ENCODE measurements at regions not wholly inside any gene's neighbourhood (a gene's known extent, or its start where the extent isn't known, plus 50 kb on each side); places are given as distances from the start of the nearest gene placed in this dataset.

DNA sequence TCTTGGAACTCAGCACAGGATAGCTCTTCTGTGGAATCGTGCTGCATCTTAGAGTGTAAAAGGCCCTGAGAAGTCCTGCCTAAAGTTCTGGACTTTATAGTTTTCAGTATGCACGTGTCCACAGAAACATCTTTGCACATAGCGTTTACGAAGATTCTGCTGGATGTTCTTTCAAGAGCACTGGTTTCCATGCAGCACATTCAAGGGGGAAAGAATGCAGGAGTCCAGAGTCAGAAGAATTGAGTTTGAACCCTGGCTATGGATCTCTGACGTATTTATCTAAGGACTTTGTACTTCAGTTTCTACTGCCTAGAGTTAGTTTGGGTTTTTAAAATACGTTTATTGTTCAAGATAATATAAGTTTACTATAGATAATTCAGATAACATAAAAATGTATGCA, 282.8 kb upstream of the ZMIZ1 start:
- in situ Hi-C loops (cut with HindIII; ENCODE audit: low pct_unique_long_range_greater_than_20kb, low sequenced_read_pairs), result no loop called here
- no peak for DNase-seq (ENCODE audit: low read depth, low spot score)

DNA sequence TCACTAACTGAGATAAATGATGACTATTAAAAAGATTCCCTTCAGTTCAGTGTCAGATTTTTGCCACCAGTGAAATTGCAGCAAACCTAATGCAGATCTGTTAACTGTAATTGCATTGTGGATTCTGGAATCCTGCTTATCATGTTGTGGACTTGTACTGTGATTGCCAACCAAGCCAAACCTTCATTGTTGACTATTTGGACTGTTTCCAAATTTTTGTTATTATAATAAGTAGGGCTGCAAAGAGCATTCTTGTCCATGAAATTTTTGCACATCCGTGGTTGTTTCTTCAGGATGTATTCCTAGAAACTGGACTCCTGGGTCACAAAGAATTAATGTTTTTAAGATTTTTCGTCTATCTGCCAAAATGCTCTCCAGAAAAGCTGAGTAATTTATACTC, 281.6 kb upstream of the ZMIZ1 start:
- DNase-seq (ENCODE audit: low read depth, low spot score), result no peak
- in situ Hi-C loops (cut with HindIII; ENCODE audit: low pct_unique_long_range_greater_than_20kb, low sequenced_read_pairs), result no loop called here

DNA sequence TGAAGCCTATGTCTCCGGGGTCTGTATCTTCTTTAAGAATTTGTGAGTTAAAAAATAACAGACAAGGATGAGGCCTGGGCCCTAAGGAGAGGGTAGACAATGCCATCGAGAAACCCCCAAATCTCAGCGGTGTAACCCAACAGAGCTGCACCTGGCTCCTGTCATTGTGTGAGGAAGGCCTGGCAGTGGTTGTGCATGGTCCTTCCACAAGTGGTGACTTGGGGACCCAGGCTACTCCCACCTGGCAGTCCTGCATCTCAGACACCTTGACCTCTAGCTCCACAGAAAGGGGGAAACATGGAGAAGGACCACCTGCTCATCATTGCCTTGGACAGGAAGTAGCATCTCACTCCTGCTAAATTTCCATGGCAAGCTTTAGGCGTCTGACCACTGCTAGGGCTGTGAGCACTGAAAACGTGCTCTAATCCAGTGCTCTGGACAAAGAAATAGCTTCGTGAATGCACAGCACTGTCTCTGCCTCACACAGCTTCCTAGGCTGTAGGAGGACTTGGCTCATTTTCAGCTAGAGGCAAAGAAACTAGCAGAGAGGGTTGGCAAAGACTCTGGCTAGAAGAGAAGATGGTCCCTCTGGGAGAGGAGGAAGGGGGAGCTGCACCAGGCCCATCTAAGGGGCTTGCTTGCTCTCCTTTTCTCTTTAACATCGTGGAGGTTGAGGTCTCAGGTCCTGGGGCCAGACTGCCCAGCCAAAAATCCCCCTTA, 273.9 kb upstream of the ZMIZ1 start:
- DNase-seq (ENCODE audit: low read depth, low spot score), result no peak
- in situ Hi-C loops (cut with HindIII; ENCODE audit: low pct_unique_long_range_greater_than_20kb, low sequenced_read_pairs), result no loop called here

DNA sequence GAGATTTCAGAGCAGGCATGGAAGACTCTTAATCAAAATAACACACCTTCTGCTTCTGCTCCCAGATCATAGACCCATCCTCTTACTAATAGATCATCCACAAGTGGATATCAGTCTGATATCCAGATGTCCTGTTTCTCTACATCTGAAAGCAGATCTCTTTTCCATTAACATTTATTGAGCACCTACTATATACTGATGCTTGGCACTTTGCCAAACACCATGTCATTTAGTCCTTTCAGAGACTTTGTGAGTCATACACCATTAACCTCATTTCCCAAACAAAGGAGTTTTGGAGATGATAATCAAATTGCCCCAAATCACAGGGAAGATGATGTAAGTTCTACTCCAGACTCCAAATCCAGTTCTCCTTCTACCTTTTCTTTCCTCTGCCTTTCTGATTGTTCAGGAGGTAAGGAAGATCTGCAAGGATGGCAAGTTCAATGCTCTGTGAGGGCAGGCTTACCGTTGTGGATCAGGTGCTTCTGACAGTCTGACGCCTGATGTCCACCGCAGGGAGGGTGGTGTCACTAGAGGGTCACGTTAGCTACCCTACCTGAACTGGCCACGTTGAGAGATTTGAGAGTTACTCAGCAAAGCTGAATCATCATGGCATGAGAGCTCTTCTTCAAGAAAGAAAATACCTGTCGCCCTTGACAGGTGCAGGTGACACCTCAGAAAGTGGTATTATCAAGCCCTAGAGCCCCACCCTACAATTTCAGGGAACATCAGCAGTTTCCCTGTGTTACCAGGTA, 269.6 kb upstream of the ZMIZ1 start:
- DNase-seq (ENCODE audit: low read depth, low spot score), result no peak
- in situ Hi-C loops (cut with HindIII; ENCODE audit: low pct_unique_long_range_greater_than_20kb, low sequenced_read_pairs), result no loop called here

DNA sequence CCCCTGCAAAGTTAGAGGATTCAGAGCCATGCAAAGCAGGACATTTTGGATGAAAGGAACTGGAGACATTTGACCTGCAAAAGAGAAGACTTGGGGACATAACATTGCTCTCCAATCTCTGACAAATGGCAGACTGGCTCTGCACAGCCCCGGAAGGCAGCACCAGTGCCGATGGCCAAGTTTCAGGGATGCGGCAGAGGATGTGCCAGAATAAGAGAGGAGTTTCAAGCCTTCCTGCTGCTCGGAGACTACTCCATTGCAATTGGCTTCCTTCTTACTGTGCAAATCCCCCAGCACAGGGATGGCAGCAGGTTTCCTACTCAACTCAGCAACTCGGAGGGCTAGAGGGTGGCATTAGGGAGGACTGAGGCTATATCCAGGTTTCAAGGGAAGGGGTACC, 268.8 kb upstream of the ZMIZ1 start:
- DNase-seq (ENCODE audit: low read depth, low spot score), result no peak
- in situ Hi-C loops (cut with HindIII; ENCODE audit: low pct_unique_long_range_greater_than_20kb, low sequenced_read_pairs), result no loop called here

DNA sequence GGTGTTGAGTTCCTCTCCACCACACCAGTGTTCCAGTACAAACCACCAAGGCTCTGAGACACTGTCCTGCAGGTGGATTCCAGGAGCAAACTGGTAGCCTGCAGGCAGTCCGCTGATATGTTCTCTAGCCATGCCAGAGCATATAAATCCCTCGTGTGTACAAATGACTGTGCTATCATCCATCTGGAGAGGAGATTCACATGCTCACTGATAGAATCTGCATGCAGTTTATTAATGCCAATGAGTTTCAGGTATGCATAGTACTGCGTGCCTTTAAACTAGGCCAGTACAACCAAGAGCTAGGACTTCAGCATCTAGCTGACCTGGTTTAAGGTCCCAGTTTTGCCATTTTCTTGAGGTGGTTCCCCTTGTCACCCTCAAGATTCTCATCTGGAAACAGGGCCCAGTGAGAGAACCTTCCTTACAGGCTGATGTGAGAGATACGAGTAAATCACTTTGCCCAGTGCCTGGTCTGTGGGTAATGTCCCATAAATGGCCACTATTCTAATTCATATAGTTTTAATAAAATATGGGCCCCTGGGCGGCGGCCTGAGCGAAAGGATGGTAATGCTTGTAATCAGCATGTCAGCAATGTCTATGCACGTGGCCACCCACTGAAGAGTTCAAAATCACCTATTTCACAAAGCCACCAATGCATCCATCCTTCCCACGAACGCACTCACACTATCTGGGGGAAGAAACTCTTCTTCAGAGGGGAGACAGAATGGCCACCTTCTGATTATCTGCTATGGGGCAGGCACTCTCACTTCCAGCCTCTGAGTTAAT, 268.0 kb upstream of the ZMIZ1 start:
- in situ Hi-C loops (cut with HindIII; ENCODE audit: low pct_unique_long_range_greater_than_20kb, low sequenced_read_pairs), result no loop called here
- DNase-seq (ENCODE audit: low read depth, low spot score), result no peak

DNA sequence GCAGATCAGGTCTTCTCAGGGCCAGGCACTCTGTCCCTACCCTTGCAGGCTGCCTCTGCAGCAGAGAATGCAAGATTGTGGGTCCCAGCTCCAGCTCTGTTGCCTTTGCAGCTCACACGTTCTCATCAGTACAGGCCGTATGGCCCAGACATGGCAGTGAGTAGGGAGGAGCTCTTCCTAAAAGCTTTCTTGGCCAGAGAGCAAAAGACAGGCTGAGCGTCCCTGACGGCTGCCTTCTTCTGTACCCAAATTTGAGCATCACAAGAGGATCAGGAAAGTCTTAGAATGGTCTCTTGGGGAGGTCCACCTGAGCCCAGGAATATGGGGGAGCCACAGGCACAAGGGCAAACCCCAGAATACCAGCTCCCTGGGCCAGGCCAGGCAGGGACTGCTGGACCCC, 266.3 kb upstream of the ZMIZ1 start:
- in situ Hi-C loops (cut with HindIII; ENCODE audit: low pct_unique_long_range_greater_than_20kb, low sequenced_read_pairs), result no loop called here
- DNase-seq (ENCODE audit: low read depth, low spot score), result no peak

DNA sequence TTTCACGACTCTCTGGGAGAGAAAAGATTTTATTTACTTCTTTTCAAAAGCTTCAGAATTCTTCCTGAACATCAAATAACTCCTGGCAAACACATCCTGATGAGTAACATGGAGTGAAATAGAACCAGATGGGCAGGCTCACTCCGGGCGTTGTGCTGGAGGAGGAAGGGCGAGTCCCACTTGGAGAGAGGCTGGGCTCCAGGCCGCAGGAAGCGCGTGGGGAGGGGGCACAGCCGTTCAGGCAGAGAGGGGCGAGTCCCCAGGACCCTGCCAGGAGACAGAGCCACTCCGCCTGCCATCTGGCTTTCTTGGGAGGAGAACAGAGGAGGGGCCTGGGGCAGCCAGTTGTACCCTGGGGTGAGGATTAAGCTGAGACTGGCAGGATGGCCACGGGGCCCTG, 265.9 kb upstream of the ZMIZ1 start:
- in situ Hi-C loops (cut with HindIII; ENCODE audit: low pct_unique_long_range_greater_than_20kb, low sequenced_read_pairs), result no loop called here
- no peak for DNase-seq (ENCODE audit: low read depth, low spot score)

DNA sequence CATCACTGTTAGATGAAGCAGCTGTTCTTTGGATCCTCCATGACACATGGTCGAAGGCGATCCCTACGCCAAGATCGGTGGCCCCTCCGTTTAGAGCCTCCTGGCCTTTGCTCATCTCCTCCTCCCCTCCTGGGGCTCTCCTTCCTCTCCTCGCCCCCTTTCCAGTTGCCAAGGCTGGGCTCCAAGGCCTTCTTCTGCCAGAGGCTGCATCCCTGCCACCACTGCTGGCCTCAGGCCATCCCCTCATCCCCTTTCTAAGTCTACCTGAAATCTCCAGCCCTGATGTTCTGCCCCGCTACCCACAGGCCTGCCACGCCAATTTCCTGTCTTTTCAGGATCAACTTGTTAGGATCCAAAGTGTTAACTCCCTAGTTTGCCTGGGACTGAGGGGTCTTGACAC, 265.1 kb upstream of the ZMIZ1 start:
- DNase-seq (ENCODE audit: low read depth, low spot score), result no peak
- in situ Hi-C loops (cut with HindIII; ENCODE audit: low pct_unique_long_range_greater_than_20kb, low sequenced_read_pairs), result no loop called here

DNA sequence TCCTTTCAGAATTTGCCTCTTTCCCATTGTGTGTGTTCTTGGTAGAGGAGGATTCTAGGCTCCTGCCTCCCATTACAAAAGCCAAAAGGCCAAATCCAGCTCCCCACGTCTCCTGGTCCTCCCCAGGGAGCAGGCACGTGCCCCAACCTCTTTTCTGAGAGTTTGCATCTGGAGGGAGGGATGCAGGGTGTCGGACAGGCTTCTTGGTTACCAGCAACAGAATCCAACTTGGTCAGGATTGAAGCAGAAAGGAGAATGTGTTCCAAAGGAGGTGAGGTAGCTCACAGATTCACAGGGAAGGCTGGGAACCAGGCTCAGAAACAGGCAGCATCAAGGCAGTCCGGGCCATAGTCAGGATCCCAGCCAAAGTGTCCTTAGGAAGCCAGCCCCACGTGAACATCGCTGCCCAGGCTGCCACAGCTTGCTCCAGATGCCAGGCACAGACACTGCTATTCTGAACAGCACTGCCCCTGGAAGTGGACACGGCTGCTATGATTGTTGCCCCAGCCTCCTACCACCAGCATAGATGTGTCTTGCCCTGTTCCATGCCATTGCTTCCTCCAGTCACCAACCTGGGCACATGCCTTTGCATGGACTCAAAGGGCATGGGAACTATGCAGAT, 264.2 kb upstream of the ZMIZ1 start:
- no peak for DNase-seq (ENCODE audit: low read depth, low spot score)
- in situ Hi-C loops (cut with HindIII; ENCODE audit: low pct_unique_long_range_greater_than_20kb, low sequenced_read_pairs), result no loop called here

DNA sequence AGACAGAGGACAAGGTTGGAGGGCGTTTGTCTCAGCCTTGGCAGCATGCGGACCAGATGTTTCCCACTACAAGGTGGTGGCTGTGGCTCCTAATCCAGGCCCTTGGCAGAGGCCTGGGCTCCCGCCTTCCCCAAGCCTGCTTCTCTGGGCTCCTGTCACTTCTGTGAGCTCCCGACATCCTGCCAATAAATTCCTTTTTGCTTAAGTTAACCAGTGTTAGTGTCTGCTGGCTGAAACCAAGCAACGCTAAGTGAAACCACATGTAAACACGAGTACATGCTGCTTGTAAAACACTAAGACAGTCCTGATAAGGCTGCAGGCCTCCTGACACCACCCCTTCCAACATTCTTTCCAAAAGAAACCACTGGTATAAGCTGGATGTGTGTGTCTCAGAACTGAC, 263.6 kb upstream of the ZMIZ1 start:
- no peak for DNase-seq (ENCODE audit: low read depth, low spot score)
- in situ Hi-C loops (cut with HindIII; ENCODE audit: low pct_unique_long_range_greater_than_20kb, low sequenced_read_pairs), result no loop called here

DNA sequence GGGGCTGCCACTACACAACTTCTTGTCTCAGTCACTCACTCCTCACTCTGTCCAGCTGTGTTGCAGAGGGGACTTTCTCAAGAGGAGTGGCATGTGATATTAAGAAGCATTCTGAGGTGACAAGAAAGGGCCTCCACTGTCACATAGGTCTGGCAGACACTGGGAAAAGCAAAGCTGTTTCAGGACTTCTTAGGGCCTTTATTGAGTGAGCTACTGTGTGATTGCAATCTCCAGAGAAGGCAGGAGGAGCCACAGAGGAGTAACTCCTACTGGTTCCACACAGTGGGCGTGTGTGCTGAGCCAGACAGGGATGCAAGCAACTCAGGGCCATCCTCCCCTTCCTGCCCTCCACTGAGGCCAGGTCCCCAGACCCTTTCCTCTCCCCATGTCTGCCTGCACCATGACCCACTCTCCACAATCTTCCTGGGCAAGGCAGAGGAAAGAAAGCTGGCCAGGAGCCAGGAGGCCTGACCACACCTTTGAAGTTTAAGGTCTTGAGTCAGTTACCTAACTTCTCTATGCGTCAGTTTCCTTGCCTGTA, 262.0 kb upstream of the ZMIZ1 start:
- in situ Hi-C loops (cut with HindIII; ENCODE audit: low pct_unique_long_range_greater_than_20kb, low sequenced_read_pairs), result no loop called here
- DNase-seq (ENCODE audit: low read depth, low spot score), result no peak

DNA sequence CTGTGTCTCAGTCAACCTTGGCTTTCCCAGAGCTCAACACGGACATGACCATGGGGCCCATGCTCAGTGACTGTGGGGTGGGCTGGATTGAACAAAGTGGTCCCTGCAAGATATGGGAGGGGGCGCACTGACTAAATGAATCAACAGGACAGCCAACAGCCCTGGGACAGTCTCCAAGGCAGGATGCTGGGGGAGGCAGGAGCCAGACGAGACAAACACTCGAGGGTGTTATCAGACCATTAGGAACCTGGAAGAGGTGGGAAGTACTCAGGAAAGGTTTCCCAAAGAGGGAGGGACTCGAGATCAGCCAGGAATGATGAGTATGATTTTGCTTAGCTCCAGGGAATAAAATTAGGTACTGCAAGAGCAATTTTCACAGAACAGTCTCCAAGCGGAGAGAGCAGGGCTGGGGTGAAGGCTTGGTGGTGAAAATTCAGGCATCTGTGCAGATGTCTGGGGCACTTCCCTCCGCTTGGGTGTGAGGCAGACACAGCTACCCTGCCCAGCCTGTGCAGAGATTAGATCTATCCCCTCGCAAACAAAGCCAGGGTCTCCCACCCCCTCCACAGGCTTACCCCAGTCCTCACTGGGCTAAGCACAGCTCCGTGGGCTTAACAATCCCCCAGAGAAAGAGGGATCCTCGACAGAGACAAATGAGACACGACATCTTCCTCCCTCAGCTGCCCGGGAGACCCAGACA, 261.1 kb upstream of the ZMIZ1 start:
- DNase-seq (ENCODE audit: low read depth, low spot score), result no peak
- in situ Hi-C loops (cut with HindIII; ENCODE audit: low pct_unique_long_range_greater_than_20kb, low sequenced_read_pairs), result no loop called here

DNA sequence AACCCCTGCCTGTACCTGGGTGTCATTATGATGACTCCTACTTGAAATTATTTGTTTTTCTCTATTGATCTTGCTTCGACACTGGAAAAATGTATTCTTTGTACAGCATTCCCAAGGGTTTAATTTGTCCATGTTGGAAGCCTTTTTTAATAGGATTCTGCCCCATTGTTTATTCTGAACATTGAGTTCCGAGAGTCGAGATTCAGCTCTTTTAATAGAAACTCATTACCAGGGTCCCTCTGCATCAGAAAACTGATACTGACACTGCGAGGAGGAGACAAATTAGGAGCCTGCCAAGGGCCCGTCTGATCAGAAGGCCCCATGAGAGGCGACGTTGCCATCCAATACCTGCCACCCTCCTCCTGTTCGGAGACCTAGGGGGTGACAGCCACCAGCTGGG, 260.5 kb upstream of the ZMIZ1 start:
- in situ Hi-C loops (cut with HindIII; ENCODE audit: low pct_unique_long_range_greater_than_20kb, low sequenced_read_pairs), result no loop called here

DNA sequence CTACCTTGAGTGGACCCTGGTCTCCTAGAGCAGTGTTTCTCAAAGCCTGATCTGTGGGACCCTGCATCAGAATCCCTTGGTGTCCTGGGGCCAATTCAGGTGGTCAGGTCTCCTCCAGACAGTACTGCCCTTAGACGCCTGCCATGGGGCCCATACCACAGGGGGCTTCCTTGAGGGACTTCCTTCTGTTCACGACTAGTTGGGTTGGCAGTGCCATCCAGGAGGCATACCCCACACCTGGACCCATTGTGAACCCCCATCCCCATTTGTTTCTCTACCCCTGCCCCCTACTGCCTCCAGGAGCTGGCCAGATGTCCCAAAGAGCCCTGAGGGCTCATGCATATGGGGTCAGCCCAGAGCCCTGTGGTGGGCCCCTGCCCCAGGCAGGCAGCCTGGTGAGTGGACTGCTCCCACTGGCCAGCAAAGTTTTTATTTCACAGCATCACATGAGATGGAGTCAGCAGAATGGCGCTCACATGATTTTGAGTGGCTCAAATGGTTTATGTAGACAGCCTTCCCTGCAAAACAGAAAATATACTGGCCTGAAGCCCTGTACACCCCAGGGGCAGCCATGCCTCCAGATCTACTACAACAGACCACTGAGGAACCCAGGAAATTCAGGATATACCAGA, 259.9 kb upstream of the ZMIZ1 start:
- peak; percentile 16 for DNase-seq (ENCODE audit: low read depth, low spot score)
- in situ Hi-C loops (cut with HindIII; ENCODE audit: low pct_unique_long_range_greater_than_20kb, low sequenced_read_pairs), result no loop called here

More for the DNA sequence above, 260.5 kb upstream of the ZMIZ1 start:
- no peak for DNase-seq (ENCODE audit: low read depth, low spot score)

DNA sequence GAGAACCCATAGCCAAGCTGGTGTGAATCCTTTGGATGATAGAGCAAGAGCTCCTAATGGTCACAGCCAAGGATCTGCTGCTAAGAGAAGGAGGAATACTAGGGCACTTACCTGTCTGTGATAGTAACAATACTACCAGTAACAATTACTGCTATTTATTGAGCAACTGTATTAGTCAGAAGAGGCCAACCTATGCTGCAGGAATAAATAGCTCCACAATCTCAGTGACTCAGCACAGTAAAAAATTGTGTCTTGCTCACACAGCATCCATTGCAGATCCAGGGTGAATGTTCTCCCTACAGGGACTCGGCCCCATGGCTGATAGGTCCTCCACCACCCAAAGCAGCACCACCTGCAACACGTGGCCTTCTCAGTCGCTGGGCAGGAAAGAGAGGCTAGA, 257.6 kb upstream of the ZMIZ1 start:
- no peak for DNase-seq (ENCODE audit: low read depth, low spot score)
- in situ Hi-C loops (cut with HindIII; ENCODE audit: low pct_unique_long_range_greater_than_20kb, low sequenced_read_pairs), result no loop called here
